ENCODE measurements at regions not wholly inside any gene's neighbourhood (a gene's known extent, or its start where the extent isn't known, plus 50 kb on each side); places are given as distances from the start of the nearest gene placed in this dataset.
A peak's percentile ranks its signal among the peaks of the same experiment; 100 is the strongest.
"Not testable (repeated sequence)": the region's sequence is repeated elsewhere in the genome, so short reads cannot be mapped to it uniquely, and the experiment has no call there.

- Histone ChIP-seq H3K27ac (no peak overlapping the region), H3K4me1 (replicated peaks) (no peaks in the 10 kb centered on the region), H3K36me3 (no peaks in the 10 kb centered on the region), H3K9me3 (replicated peaks) (no peaks in the 10 kb centered on the region), H3K27me3 (replicated peaks) (peaks cover 64% of the 10 kb centered on the region), H3K4me3 (no peak overlapping the region)
- DNase-seq (ENCODE audit: low read depth in 1 of 2, low spot score in 2 of 2): peak in 1 of 2 experiments; percentile 26
Measured at GRCh38 chr13:111629926-111630325, 309.5 kb downstream of the TEX29 start.

- H3K9me3 ChIP-seq (replicated peaks): no peaks in the 10 kb centered on the region
- no peak overlapping the region for H3K27ac ChIP-seq
- peaks cover 66% of the 10 kb centered on the region for H3K27me3 ChIP-seq (replicated peaks)
- no peak overlapping the region for H3K4me3 ChIP-seq
- H3K36me3 ChIP-seq: no peaks in the 10 kb centered on the region
- H3K4me1 ChIP-seq (replicated peaks): no peaks in the 10 kb centered on the region
- peak in 1 of 2 experiments; percentile 42 for DNase-seq (ENCODE audit: low read depth in 1 of 2, low spot score in 2 of 2)
Measured at GRCh38 chr13:111630406-111630805, 310.0 kb downstream of the TEX29 start.

GRCh38 chr13:111631271-111631670 lies 310.8 kb downstream of the TEX29 start:
- not testable (repeated sequence) for H3K36me3 ChIP-seq; H3K9me3 ChIP-seq (replicated peaks); H3K27ac ChIP-seq; H3K4me1 ChIP-seq (replicated peaks); H3K4me3 ChIP-seq
- DNase-seq (ENCODE audit: low read depth in 1 of 2, low spot score in 2 of 2): peak in 1 of 2 experiments; percentile 41
- peaks cover 60% of the 10 kb centered on the region for H3K27me3 ChIP-seq (replicated peaks)

- no peaks in the 10 kb centered on the region for H3K4me1 ChIP-seq (replicated peaks)
- DNase-seq (ENCODE audit: low read depth in 1 of 2, low spot score in 2 of 2): peak in 1 of 2 experiments; percentile 34
- peaks cover 44% of the 10 kb centered on the region for H3K27me3 ChIP-seq (replicated peaks)
- no peaks in the 10 kb centered on the region for H3K9me3 ChIP-seq (replicated peaks)
- H3K36me3 ChIP-seq: no peaks in the 10 kb centered on the region
- no peak overlapping the region for H3K27ac ChIP-seq
- no peak overlapping the region for H3K4me3 ChIP-seq
Measured at GRCh38 chr13:111632906-111633305, 312.5 kb downstream of the TEX29 start.

GRCh38 chr13:111633401-111633800 lies 313.0 kb downstream of the TEX29 start:
- no peak overlapping the region for H3K27ac ChIP-seq
- DNase-seq (ENCODE audit: low read depth in 1 of 2, low spot score in 2 of 2): no peak
- H3K4me1 ChIP-seq (replicated peaks): no peaks in the 10 kb centered on the region
- H3K9me3 ChIP-seq (replicated peaks): no peaks in the 10 kb centered on the region
- H3K36me3 ChIP-seq: no peaks in the 10 kb centered on the region
- H3K27me3 ChIP-seq (replicated peaks): peaks cover 42% of the 10 kb centered on the region
- H3K4me3 ChIP-seq: no peak overlapping the region

GRCh38 chr13:111634410-111634809 lies 314.0 kb downstream of the TEX29 start:
- no peaks in the 10 kb centered on the region for H3K36me3 ChIP-seq

GRCh38 chr13:111636271-111636670 lies 315.8 kb downstream of the TEX29 start:
- peak in 1 of 2 experiments; percentile 36 for DNase-seq (ENCODE audit: low read depth in 1 of 2, low spot score in 2 of 2)
- no peak overlapping the region for H3K27ac ChIP-seq
- H3K36me3 ChIP-seq: no peaks in the 10 kb centered on the region
- H3K9me3 ChIP-seq (replicated peaks): no peaks in the 10 kb centered on the region
- H3K4me3 ChIP-seq: no peak overlapping the region
- H3K4me1 ChIP-seq (replicated peaks): no peaks in the 10 kb centered on the region
- peaks cover 45% of the 10 kb centered on the region for H3K27me3 ChIP-seq (replicated peaks)

More at GRCh38 chr13:111634410-111634809, 314.0 kb downstream of the TEX29 start:
- Histone ChIP-seq H3K9me3 (replicated peaks) (no peaks in the 10 kb centered on the region), H3K27ac (no peak overlapping the region), H3K4me3 (no peak overlapping the region), H3K27me3 (replicated peaks) (peaks cover 43% of the 10 kb centered on the region), H3K4me1 (replicated peaks) (no peaks in the 10 kb centered on the region)
- peak in 1 of 2 experiments; percentile 16 for DNase-seq (ENCODE audit: low read depth in 1 of 2, low spot score in 2 of 2)

GRCh38 chr13:111636804-111637203 lies 316.4 kb downstream of the TEX29 start:
- Histone ChIP-seq H3K27me3 (replicated peaks) (peaks cover 46% of the 10 kb centered on the region), H3K4me1 (replicated peaks) (no peaks in the 10 kb centered on the region), H3K4me3 (no peak overlapping the region), H3K36me3 (no peaks in the 10 kb centered on the region), H3K9me3 (replicated peaks) (no peaks in the 10 kb centered on the region), H3K27ac (no peak overlapping the region)
- peak in 1 of 2 experiments; percentile 39 for DNase-seq (ENCODE audit: low read depth in 1 of 2, low spot score in 2 of 2)

GRCh38 chr13:111637365-111637764 lies 316.9 kb downstream of the TEX29 start:
- H3K9me3 ChIP-seq (replicated peaks): no peaks in the 10 kb centered on the region

GRCh38 chr13:111638233-111638632 lies 317.8 kb downstream of the TEX29 start:
- H3K9me3 ChIP-seq (replicated peaks): no peaks in the 10 kb centered on the region
- H3K4me1 ChIP-seq (replicated peaks): no peaks in the 10 kb centered on the region
- no peak overlapping the region for H3K4me3 ChIP-seq
- no peaks in the 10 kb centered on the region for H3K36me3 ChIP-seq
- DNase-seq (ENCODE audit: low read depth in 1 of 2, low spot score in 2 of 2): peak in 1 of 2 experiments; percentile 28
- H3K27ac ChIP-seq: no peak overlapping the region
- peaks cover 57% of the 10 kb centered on the region for H3K27me3 ChIP-seq (replicated peaks)

More at GRCh38 chr13:111637365-111637764, 316.9 kb downstream of the TEX29 start:
- Histone ChIP-seq H3K4me3 (no peak overlapping the region), H3K4me1 (replicated peaks) (no peaks in the 10 kb centered on the region), H3K36me3 (no peaks in the 10 kb centered on the region), H3K27me3 (replicated peaks) (peaks cover 52% of the 10 kb centered on the region), H3K27ac (no peak overlapping the region)
- peak in 1 of 2 experiments; percentile 40 for DNase-seq (ENCODE audit: low read depth in 1 of 2, low spot score in 2 of 2)

GRCh38 chr13:111639196-111639705 lies 318.8 kb downstream of the TEX29 start:
- DNase-seq (ENCODE audit: low read depth in 1 of 2, low spot score in 2 of 2): no peak
- H3K27ac ChIP-seq: no peak overlapping the region
- no peaks in the 10 kb centered on the region for H3K4me1 ChIP-seq (replicated peaks)
- no peaks in the 10 kb centered on the region for H3K36me3 ChIP-seq
- H3K9me3 ChIP-seq (replicated peaks): no peaks in the 10 kb centered on the region
- H3K27me3 ChIP-seq (replicated peaks): peaks cover 60% of the 10 kb centered on the region
- no peak overlapping the region for H3K4me3 ChIP-seq

- Histone ChIP-seq H3K9me3 (replicated peaks) (no peaks in the 10 kb centered on the region), H3K36me3 (no peaks in the 10 kb centered on the region), H3K27ac (no peak overlapping the region), H3K4me3 (no peak overlapping the region), H3K27me3 (replicated peaks) (peaks cover 63% of the 10 kb centered on the region), H3K4me1 (replicated peaks) (no peaks in the 10 kb centered on the region)
- DNase-seq (ENCODE audit: low read depth in 1 of 2, low spot score in 2 of 2): no peak
Measured at GRCh38 chr13:111640006-111640405, 319.6 kb downstream of the TEX29 start.

- Histone ChIP-seq H3K4me1 (replicated peaks) (no peaks in the 10 kb centered on the region), H3K27me3 (replicated peaks) (peaks cover 59% of the 10 kb centered on the region), H3K27ac (no peak overlapping the region), H3K4me3 (no peak overlapping the region), H3K36me3 (no peaks in the 10 kb centered on the region), H3K9me3 (replicated peaks) (no peaks in the 10 kb centered on the region)
- DNase-seq (ENCODE audit: low read depth in 1 of 2, low spot score in 2 of 2): no peak
Measured at GRCh38 chr13:111640476-111640875, 320.0 kb downstream of the TEX29 start.

- no peaks in the 10 kb centered on the region for H3K36me3 ChIP-seq
- H3K4me3 ChIP-seq: no peak overlapping the region
- peaks cover 58% of the 10 kb centered on the region for H3K27me3 ChIP-seq (replicated peaks)
Measured at GRCh38 chr13:111642156-111642767, 321.8 kb downstream of the TEX29 start.

More at GRCh38 chr13:111642156-111642767, 321.8 kb downstream of the TEX29 start:
- DNase-seq (ENCODE audit: low read depth in 1 of 2, low spot score in 2 of 2): no peak
- Histone ChIP-seq H3K4me1 (replicated peaks) (no peaks in the 10 kb centered on the region), H3K27ac (no peak overlapping the region), H3K9me3 (replicated peaks) (no peaks in the 10 kb centered on the region; the same call in 1 of the 2 replicates)
